ENCODE measurements at regions not wholly inside any gene's neighbourhood (a gene's known extent, or its start where the extent isn't known, plus 50 kb on each side); places are given as distances from the start of the nearest gene placed in this dataset.

DNA sequence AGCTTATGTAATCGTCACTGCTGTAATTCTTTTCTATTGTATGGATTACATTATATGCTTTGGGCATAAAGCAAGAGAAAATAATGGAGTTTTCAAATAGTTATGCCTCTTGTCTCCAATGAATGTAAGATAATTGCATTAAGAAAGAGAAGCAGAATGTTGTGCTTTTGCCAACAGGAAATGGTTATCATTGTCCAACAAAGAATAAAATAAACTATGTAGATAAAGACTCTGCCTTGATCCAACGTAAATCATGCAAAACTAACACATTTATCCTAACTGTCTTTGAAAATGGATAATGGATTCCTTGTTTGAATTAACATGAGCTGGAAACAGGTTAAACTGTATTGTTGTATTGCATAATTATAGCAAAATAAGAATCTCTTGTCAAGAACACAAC lies 1709.0 kb downstream of the PCDH7 start:
- Histone ChIP-seq H3K79me2 (ENCODE audit: control insufficient read depth, insufficient read depth, low read length) (no peaks in the 10 kb centered on the region), H3K27ac (ENCODE audit: insufficient read depth, low read length) (no peak overlapping the region), H3K9ac (ENCODE audit: insufficient read depth, low read length) (no peak overlapping the region), H3K4me1 (ENCODE audit: control insufficient read depth, extremely low read depth, insufficient read depth, low read length) (no peaks in the 10 kb centered on the region), H3K36me3 (ENCODE audit: control insufficient read depth, insufficient read depth, low read length) (no peaks in the 10 kb centered on the region), H3K9me3 (ENCODE audit: control insufficient read depth, insufficient read depth, low read depth, low read length) (no peaks in the 10 kb centered on the region), H3K4me3 (replicated peaks in 1 of 4; ENCODE audit: control extremely low read depth in 1 of 4, insufficient read depth in 1 of 4, low read depth in 3 of 4, low read length in 4 of 4) (no peak overlapping the region), H3K27me3 (ENCODE audit: control insufficient read depth, insufficient read depth, low read length) (no peaks in the 10 kb centered on the region), H2AFZ (ENCODE audit: low read length) (no peak overlapping the region), H4K20me1 (ENCODE audit: control insufficient read depth, extremely low read depth, insufficient read depth, low read length) (no peaks in the 10 kb centered on the region), H3K4me2 (ENCODE audit: extremely low read depth, insufficient read depth, low read length) (no peak overlapping the region)
- TF ChIP-seq EZH2 (IDR thresholded peaks at IDR 0.05; ENCODE audit: low read length, missing control alignments), result no peak
- TF ChIP-seq, protein P1, sequence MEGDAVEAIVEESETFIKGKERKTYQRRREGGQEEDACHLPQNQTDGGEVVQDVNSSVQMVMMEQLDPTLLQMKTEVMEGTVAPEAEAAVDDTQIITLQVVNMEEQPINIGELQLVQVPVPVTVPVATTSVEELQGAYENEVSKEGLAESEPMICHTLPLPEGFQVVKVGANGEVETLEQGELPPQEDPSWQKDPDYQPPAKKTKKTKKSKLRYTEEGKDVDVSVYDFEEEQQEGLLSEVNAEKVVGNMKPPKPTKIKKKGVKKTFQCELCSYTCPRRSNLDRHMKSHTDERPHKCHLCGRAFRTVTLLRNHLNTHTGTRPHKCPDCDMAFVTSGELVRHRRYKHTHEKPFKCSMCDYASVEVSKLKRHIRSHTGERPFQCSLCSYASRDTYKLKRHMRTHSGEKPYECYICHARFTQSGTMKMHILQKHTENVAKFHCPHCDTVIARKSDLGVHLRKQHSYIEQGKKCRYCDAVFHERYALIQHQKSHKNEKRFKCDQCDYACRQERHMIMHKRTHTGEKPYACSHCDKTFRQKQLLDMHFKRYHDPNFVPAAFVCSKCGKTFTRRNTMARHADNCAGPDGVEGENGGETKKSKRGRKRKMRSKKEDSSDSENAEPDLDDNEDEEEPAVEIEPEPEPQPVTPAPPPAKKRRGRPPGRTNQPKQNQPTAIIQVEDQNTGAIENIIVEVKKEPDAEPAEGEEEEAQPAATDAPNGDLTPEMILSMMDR (conservative IDR thresholded peaks at IDR 0.05 in 1 of 2, IDR thresholded peaks at IDR 0.05 in 1 of 2; ENCODE audit: low read depth in 1 of 2, low read length in 2 of 2), result no peak
- peak in 1 of 2 donors; percentile 15 for DNase-seq (ENCODE audit: low read depth in 2 of 2)

DNA sequence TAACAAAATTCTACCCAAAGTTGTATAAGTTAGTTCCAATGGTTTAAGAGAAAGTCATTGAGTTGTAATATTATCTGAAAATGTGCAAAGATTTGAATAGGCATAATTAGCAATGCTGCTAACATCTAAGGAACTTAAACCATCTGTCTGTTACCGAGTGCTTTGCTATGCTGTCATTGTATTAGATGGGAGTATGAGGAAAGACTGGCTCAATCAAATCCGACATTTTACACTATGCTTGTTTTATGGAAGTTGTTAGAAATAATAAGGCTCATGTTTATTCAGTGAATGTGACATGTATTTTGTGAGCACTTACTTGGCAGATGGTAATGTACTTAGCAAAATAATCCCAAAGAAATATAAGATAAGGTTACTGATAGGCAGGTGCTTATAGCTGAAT lies 1715.1 kb downstream of the PCDH7 start:
- TF ChIP-seq, protein P1 (conservative IDR thresholded peaks at IDR 0.05 in 1 of 2, IDR thresholded peaks at IDR 0.05 in 1 of 2; ENCODE audit: low read depth in 1 of 2, low read length in 2 of 2), result no peak
- TF ChIP-seq EZH2 (IDR thresholded peaks at IDR 0.05; ENCODE audit: low read length, missing control alignments), result no peak
- H3K9me3 ChIP-seq (ENCODE audit: control insufficient read depth, insufficient read depth, low read depth, low read length), result no peaks in the 10 kb centered on the region
- no peak overlapping the region for H2AFZ ChIP-seq (ENCODE audit: low read length)
- no peaks in the 10 kb centered on the region for H3K4me1 ChIP-seq (ENCODE audit: control insufficient read depth, extremely low read depth, insufficient read depth, low read length)
- H3K9ac ChIP-seq (ENCODE audit: insufficient read depth, low read length), result no peak overlapping the region
- H4K20me1 ChIP-seq (ENCODE audit: control insufficient read depth, extremely low read depth, insufficient read depth, low read length), result no peaks in the 10 kb centered on the region
- DNase-seq (ENCODE audit: low read depth in 2 of 2), result no peak
- H3K4me2 ChIP-seq (ENCODE audit: extremely low read depth, insufficient read depth, low read length), result no peak overlapping the region
- no peaks in the 10 kb centered on the region for H3K36me3 ChIP-seq (ENCODE audit: control insufficient read depth, insufficient read depth, low read length)
- H3K79me2 ChIP-seq (ENCODE audit: control insufficient read depth, insufficient read depth, low read length), result no peaks in the 10 kb centered on the region
- no peak overlapping the region for H3K27ac ChIP-seq (ENCODE audit: insufficient read depth, low read length)
- H3K27me3 ChIP-seq (ENCODE audit: control insufficient read depth, insufficient read depth, low read length), result no peaks in the 10 kb centered on the region
- no peak overlapping the region for H3K4me3 ChIP-seq (replicated peaks in 1 of 4; ENCODE audit: control extremely low read depth in 1 of 4, insufficient read depth in 1 of 4, low read depth in 3 of 4, low read length in 4 of 4)

DNA sequence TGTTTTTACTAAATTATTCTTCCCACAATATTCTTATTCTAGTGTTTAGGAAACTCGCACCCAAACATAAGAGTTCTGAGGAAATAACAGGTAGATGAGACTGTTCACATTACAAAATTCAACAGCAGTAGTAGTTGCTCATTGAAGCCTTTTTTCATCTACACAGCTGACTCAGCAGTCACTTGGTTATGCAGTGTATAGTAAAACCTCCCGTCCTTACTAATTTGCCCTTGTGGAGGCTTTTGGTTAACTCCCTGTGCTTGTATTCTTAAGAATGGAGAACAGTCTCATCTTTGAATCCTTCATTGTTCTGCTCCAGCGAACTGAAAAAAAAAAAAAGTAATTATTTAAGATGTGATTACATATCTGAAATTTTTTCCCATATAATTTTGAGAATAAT lies 1716.6 kb downstream of the PCDH7 start:
- no peaks in the 10 kb centered on the region for H3K9me3 ChIP-seq (ENCODE audit: control insufficient read depth, insufficient read depth, low read depth, low read length)
- no peaks in the 10 kb centered on the region for H3K27me3 ChIP-seq (ENCODE audit: control insufficient read depth, insufficient read depth, low read length)
- H3K4me3 ChIP-seq (replicated peaks in 1 of 4; ENCODE audit: control extremely low read depth in 1 of 4, insufficient read depth in 1 of 4, low read depth in 3 of 4, low read length in 4 of 4), result no peak overlapping the region
- no peak overlapping the region for H3K4me2 ChIP-seq (ENCODE audit: extremely low read depth, insufficient read depth, low read length)
- H3K79me2 ChIP-seq (ENCODE audit: control insufficient read depth, insufficient read depth, low read length), result no peaks in the 10 kb centered on the region
- no peak overlapping the region for H3K9ac ChIP-seq (ENCODE audit: insufficient read depth, low read length)
- no peaks in the 10 kb centered on the region for H3K4me1 ChIP-seq (ENCODE audit: control insufficient read depth, extremely low read depth, insufficient read depth, low read length)
- no peak overlapping the region for H2AFZ ChIP-seq (ENCODE audit: low read length)
- no peak for DNase-seq (ENCODE audit: low read depth in 2 of 2)
- H4K20me1 ChIP-seq (ENCODE audit: control insufficient read depth, extremely low read depth, insufficient read depth, low read length), result no peaks in the 10 kb centered on the region
- TF ChIP-seq, protein P1 (conservative IDR thresholded peaks at IDR 0.05 in 1 of 2, IDR thresholded peaks at IDR 0.05 in 1 of 2; ENCODE audit: low read depth in 1 of 2, low read length in 2 of 2), result no peak
- TF ChIP-seq EZH2 (IDR thresholded peaks at IDR 0.05; ENCODE audit: low read length, missing control alignments), result no peak
- H3K36me3 ChIP-seq (ENCODE audit: control insufficient read depth, insufficient read depth, low read length), result no peaks in the 10 kb centered on the region
- H3K27ac ChIP-seq (ENCODE audit: insufficient read depth, low read length), result no peak overlapping the region

Measured in fibroblast of lung (primary cell).